CD14-positive monocyte (primary cell): ENCODE measurements at regions not wholly inside any gene's neighbourhood (a gene's known extent, or its start where the extent isn't known, plus 50 kb on each side); places are given as distances from the start of the nearest gene placed in this dataset.

Experiments used
- DNase-seq, 3 donors: peaks; one replicate each; pipeline ENCODE4 v3.0.0-alpha.2; 2011 to 2022
- H2AFZ ChIP-seq: 2 replicates; pipeline ENCODE4 v1.6.0; 2012; ENCODE audit warnings: mild to moderate bottlenecking, low read depth, low read length, inconsistent platforms; ENCODE audit not compliant: insufficient read depth, poor library complexity, severe bottlenecking
- H3K27ac ChIP-seq, 2 donors: 1 replicate in 1 of 2; 2 replicates in 1 of 2; pipeline ENCODE4 v1.5.1; 2012 to 2013; ENCODE audit warnings: low read length in 2 of 2, control low read depth in 1 of 2, inconsistent platforms in 1 of 2, low read depth in 1 of 2, mild to moderate bottlenecking in 1 of 2
- H3K27me3 ChIP-seq, 2 donors: one replicate each; pipeline versions ENCODE4 v1.6.0 to v1.6.1; 2011 to 2013; ENCODE audit warnings: low read length in 2 of 2; ENCODE audit not compliant: control insufficient read depth in 2 of 2, insufficient read depth in 2 of 2
- H3K36me3 ChIP-seq, 2 donors: replicated peaks in 1 of 2; 1 replicate in 1 of 2; 2 replicates in 1 of 2; pipeline versions ENCODE4 v1.5.1 to v1.6.1; 2012 to 2013; ENCODE audit warnings: low read length in 2 of 2, control low read depth in 1 of 2, inconsistent platforms in 1 of 2, mild to moderate bottlenecking in 1 of 2; ENCODE audit not compliant: insufficient read depth in 2 of 2, control insufficient read depth in 1 of 2
- H3K4me1 ChIP-seq, 2 donors: 1 replicate in 1 of 2; 2 replicates in 1 of 2; pipeline versions ENCODE4 v1.5.1 to v1.6.1; 2012 to 2013; ENCODE audit warnings: low read length in 2 of 2, control low read depth in 1 of 2, inconsistent platforms in 1 of 2, mild to moderate bottlenecking in 1 of 2, moderate library complexity in 1 of 2; ENCODE audit not compliant: insufficient read depth in 2 of 2, control insufficient read depth in 1 of 2
- H3K4me2 ChIP-seq: replicated peaks from 2 replicates; pipeline ENCODE3; 2012; ENCODE audit warnings: low read length, moderate library complexity, mild to moderate bottlenecking; ENCODE audit not compliant: poor library complexity, severe bottlenecking; ENCODE audit errors: extremely low read depth
- H3K4me3 ChIP-seq, 3 experiments: fragments of 200-600 bp in 1 of 3; sonication (generic) in 1 of 3; replicated peaks in 1 of 3; 1 replicate in 2 of 3; 2 replicates in 1 of 3; pipeline ENCODE4 v1.5.1; 2011 to 2013; ENCODE audit warnings: low read length in 3 of 3, mild to moderate bottlenecking in 3 of 3, control low read depth in 2 of 3, low read depth in 2 of 3, inconsistent platforms in 1 of 3, moderate library complexity in 1 of 3
- H3K79me2 ChIP-seq: 2 replicates; pipeline ENCODE4 v1.6.0; 2012; ENCODE audit warnings: mild to moderate bottlenecking, control low read depth, inconsistent platforms, low read length, moderate library complexity; ENCODE audit not compliant: insufficient read depth
- H3K9ac ChIP-seq: 2 replicates; pipeline ENCODE4 v1.6.0; 2017; ENCODE audit warnings: low read length, mild to moderate bottlenecking; ENCODE audit not compliant: insufficient read depth, poor library complexity, severe bottlenecking
- H3K9me3 ChIP-seq, 2 donors: replicated peaks in 1 of 2; 1 replicate in 1 of 2; 2 replicates in 1 of 2; pipeline versions ENCODE4 v1.5.1 to v1.6.1; 2012 to 2013; ENCODE audit warnings: low read length in 2 of 2, control low read depth in 1 of 2; ENCODE audit not compliant: control insufficient read depth in 1 of 2, insufficient read depth in 1 of 2
- H4K20me1 ChIP-seq: 2 replicates; pipeline ENCODE4 v1.6.0; 2012; ENCODE audit warnings: mild to moderate bottlenecking, low read length, control low read depth, moderate library complexity; ENCODE audit not compliant: insufficient read depth
- H3K27ac Mint-ChIP-seq, 7 donors: one replicate each; pipeline ENCODE4 v1.8.0; 2020; ENCODE audit warnings: mild to moderate bottlenecking in 7 of 7, mixed read lengths in 7 of 7, moderate library complexity in 6 of 7, inconsistent platforms in 2 of 7
- H3K27me3 Mint-ChIP-seq, 3 donors: one replicate each; pipeline ENCODE4 v1.8.0; 2021 to 2022; ENCODE audit warnings: low read depth in 3 of 3, mild to moderate bottlenecking in 3 of 3, mixed read lengths in 3 of 3, moderate library complexity in 3 of 3, inconsistent platforms in 1 of 3
- H3K36me3 Mint-ChIP-seq, 2 donors: one replicate each; pipeline ENCODE4 v1.8.0; 2020; ENCODE audit warnings: mixed read lengths in 2 of 2, inconsistent platforms in 1 of 2, mild to moderate bottlenecking in 1 of 2
- H3K4me1 Mint-ChIP-seq: one replicate; pipeline ENCODE4 v1.8.0; 2020; ENCODE audit warnings: mild to moderate bottlenecking, mixed read lengths
- H3K4me3 Mint-ChIP-seq, 2 donors: one replicate each; pipeline ENCODE4 v1.8.0; 2020; ENCODE audit warnings: mild to moderate bottlenecking in 2 of 2, mixed read lengths in 2 of 2, moderate library complexity in 1 of 2
- H3K9me3 Mint-ChIP-seq, 7 donors: one replicate each; pipeline ENCODE4 v1.8.0; 2020 to 2022; ENCODE audit warnings: mixed read lengths in 7 of 7, mild to moderate bottlenecking in 6 of 7, moderate library complexity in 6 of 7, inconsistent platforms in 2 of 7
- CTCF ChIP-seq: fragments of 200-600 bp; IDR thresholded peaks from one replicate; pipeline ENCODE4 v1.8.0; 2022; ENCODE audit warnings: antibody characterized with exemption, mild to moderate bottlenecking
- WGBS: methylation state at CpG from one replicate; pipeline ENCODE4 v1.1.5; 2013; ENCODE audit warnings: missing lambda C conversion rate; ENCODE audit not compliant: insufficient coverage; 5-methylcytosine and 5-hydroxymethylcytosine counted together
- intact Hi-C, 2 donors: fragments of 100-400 bp; cut with micrococcal nuclease; formaldehyde crosslinking; loops; one replicate each; pipeline versions ENCODE4 v1.15.0 to v1.15.1; 2023

DNA sequence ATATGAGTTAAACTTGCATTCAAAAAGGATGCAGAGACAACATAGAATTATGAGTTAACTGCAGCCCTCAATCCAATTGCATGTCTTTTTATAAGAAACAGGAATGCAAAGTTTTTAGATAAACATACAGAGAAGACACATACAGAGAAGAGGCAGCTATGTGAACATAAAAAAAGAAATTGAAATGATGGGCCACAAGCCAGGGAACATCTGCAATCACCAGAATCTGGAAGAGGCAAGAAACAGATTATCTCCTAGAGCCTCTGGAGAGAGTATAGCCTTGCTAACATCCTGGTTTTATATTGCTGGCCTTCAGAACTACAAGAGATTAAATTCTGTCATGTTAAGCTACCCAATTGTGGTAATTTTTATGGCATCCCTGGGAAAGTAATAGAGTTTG is 257.2 kb upstream of the EYS start:
- no peaks in the 10 kb centered on the region for H3K36me3 Mint-ChIP-seq
- H3K9me3 ChIP-seq = peaks cover 4 to 11% of the 10 kb centered on the region in 2 donors
- no peak overlapping the region for H3K27ac Mint-ChIP-seq
- intact Hi-C loops = no loop called here
- H2AFZ ChIP-seq = no peak overlapping the region
- no peaks in the 10 kb centered on the region for H4K20me1 ChIP-seq
- H3K4me2 ChIP-seq = no peak overlapping the region
- H3K4me1 ChIP-seq = no peaks in the 10 kb centered on the region
- H3K27me3 ChIP-seq = no peaks in the 10 kb centered on the region
- TF ChIP-seq CTCF = no peak
- H3K9ac ChIP-seq = no peak overlapping the region
- no peaks in the 10 kb centered on the region for H3K4me1 Mint-ChIP-seq
- no peaks in the 10 kb centered on the region for H3K27me3 Mint-ChIP-seq
- H3K4me3 Mint-ChIP-seq = no peak overlapping the region
- no peak for DNase-seq
- no peaks in the 10 kb centered on the region for H3K36me3 ChIP-seq
- peaks cover 0 to 6% (median 2%) of the 10 kb centered on the region in 7 donors for H3K9me3 Mint-ChIP-seq
- no peaks in the 10 kb centered on the region for H3K79me2 ChIP-seq
- no peak overlapping the region for H3K4me3 ChIP-seq
- no peak overlapping the region for H3K27ac ChIP-seq

GRCh38 chr6:65955034-65955433 is 248.0 kb upstream of the EYS start:
- Mint-ChIP-seq H3K4me1 (no peaks in the 10 kb centered on the region), H3K36me3 (no peaks in the 10 kb centered on the region), H3K27ac (no peak overlapping the region), H3K4me3 (no peak overlapping the region), H3K27me3 (no peaks in the 10 kb centered on the region), H3K9me3 (peaks cover 0 to 2% (median 0%) of the 10 kb centered on the region in 7 donors)
- intact Hi-C loops = no loop called here
- H3K79me2 ChIP-seq = no peaks in the 10 kb centered on the region
- H4K20me1 ChIP-seq = no peaks in the 10 kb centered on the region
- no peak for TF ChIP-seq CTCF
- no peaks in the 10 kb centered on the region for H3K9me3 ChIP-seq
- no peak overlapping the region for H3K4me3 ChIP-seq
- no peak for DNase-seq
- no peak overlapping the region for H3K27ac ChIP-seq
- no peak overlapping the region for H2AFZ ChIP-seq
- no peak overlapping the region for H3K4me2 ChIP-seq
- no CpG with 5 or more reads among the region's 3 CpGs for WGBS
- no peaks in the 10 kb centered on the region for H3K27me3 ChIP-seq
- H3K9ac ChIP-seq = no peak overlapping the region
- H3K4me1 ChIP-seq = no peaks in the 10 kb centered on the region
- H3K36me3 ChIP-seq = no peaks in the 10 kb centered on the region
